ENCODE measurements at regions not wholly inside any gene's neighbourhood (a gene's known extent, or its start where the extent isn't known, plus 50 kb on each side); places are given as distances from the start of the nearest gene placed in this dataset.
"Not testable (repeated sequence)": the region's sequence is repeated elsewhere in the genome, so short reads cannot be mapped to it uniquely, and the experiment has no call there.

DNA sequence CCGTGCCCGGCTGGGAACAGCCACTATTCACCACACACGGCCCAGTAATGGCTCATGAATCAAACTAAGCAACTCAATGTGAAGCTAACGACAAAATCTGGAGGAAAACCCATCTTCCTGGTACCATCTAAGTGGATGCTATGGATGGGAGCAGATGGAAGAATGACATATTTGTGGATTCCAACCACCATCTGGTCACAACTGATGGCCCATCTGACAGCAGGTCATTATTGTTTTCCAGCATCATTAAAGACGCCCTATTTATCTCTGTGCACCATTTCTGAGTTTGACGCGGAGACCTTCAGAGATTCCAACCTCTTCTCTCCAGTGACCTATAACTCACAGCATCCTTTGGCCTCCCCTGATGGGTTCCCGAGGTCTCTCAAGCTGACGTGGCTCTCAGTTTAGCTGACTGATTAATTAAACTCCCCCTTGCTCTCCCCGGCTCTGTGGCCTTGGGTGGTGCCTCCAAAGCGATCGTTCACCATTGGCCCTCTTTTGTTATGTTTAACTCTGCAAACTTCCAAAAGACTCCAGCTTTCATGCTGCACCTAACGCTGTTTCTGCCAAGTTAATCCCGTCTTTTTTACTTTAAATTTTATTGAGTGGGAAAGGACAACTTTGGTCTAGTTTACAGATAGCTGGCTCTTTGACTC, 1514.4 kb downstream of the BRD1 start:
- peak; percentile 30 for DNase-seq

GRCh38 chr22:48310740-48311139, 1516.9 kb downstream of the BRD1 start:
- DNase-seq: no peak

DNA sequence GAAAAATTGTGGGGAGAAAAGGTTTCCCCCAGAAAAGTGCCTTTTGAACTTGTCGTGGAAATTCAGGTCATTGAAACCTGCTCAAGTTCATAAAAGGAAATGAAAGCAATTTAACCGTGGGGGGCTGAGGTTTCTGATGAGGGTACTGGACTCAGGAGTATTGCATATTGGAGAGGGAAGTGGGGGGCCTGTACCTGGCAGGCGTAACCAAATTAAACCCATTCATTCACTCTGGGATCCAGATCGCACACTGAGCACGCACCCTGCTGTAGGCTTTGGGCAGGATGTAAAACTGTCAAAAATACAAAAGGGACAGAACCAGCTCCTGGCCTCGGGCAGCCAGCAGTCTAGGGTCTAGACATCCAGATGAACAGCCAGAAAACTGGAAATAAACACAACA, 1517.4 kb downstream of the BRD1 start:
- no peak for DNase-seq

DNA sequence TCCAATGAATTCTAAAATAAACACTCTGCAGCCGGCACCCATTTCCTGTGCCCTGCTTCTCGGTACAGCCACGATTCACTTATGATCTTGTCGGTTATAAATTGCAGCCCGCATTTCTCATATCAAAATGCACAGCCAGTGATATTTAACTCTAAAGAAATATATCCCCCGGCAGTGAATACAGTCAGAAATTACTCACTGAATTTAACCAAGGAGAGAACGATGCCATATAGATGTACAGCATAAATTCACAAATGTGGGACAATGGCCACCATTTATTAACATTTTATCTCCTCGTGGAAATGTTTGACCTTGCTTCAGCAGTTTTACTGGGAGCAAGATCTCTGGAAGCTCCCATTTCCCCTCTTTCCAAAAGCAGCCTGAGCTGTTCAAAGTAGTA, 1517.8 kb downstream of the BRD1 start:
- no peak for DNase-seq

- no peak for DNase-seq
Observed at GRCh38 chr22:48309115-48309705, 1518.5 kb downstream of the BRD1 start.

DNA sequence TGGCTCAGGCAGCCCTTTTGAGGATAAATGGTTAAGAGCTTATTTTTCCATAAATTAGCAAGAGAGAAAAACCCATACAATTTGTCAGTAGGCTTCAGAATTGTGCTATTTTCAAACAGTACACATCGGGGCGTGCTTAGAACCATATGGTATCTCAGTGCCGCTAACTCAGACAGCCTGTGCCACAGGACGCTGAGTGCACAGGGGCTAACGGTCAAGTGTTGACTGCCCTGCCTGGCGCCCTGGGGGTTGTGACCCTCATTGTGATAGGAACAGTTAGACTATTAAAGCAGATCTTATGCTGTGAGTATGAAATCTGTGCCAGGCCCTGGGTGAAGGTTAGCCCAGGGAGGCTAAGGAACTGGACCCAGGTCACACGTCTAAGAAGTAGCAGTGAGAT, 1519.7 kb downstream of the BRD1 start:
- peak; percentile 46 for DNase-seq

- DNase-seq: no peak
Observed at GRCh38 chr22:48306785-48307510, 1520.7 kb downstream of the BRD1 start.

- no peak for DNase-seq
Observed at GRCh38 chr22:48306284-48306683, 1521.4 kb downstream of the BRD1 start.

DNA sequence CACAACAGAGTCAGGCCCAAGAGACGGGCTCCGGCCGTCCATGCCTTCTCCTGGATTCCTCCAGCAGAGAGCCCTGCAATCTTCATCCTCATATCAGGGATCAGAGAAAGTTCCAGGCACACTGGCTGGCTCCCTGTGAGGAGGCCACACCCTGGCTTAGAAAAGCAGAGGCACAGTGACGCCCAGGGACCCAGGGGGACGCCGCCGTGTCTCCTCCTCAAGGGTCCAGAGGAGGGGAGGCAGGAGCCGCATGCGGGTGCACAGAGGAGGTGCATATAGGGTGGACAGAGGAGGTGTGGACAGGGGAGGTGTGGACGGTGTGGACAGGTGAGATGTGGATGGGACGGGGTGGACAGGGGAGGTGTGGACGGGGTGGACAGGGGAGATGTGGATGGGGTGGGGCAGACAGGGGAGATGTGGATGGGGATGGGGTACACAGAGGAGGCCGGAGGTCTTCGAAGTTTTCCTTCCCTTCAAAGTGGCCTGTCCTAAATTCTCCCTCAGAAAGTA, 1521.9 kb downstream of the BRD1 start:
- no peak for DNase-seq

- DNase-seq: no peak
Observed at GRCh38 chr22:48303369-48303725, 1524.3 kb downstream of the BRD1 start.

- no peak for DNase-seq
Observed at GRCh38 chr22:48302657-48303368, 1524.9 kb downstream of the BRD1 start.

- no peak for DNase-seq
Observed at GRCh38 chr22:48301908-48302307, 1525.8 kb downstream of the BRD1 start.

GRCh38 chr22:48301421-48301820, 1526.3 kb downstream of the BRD1 start:
- DNase-seq: no peak

DNA sequence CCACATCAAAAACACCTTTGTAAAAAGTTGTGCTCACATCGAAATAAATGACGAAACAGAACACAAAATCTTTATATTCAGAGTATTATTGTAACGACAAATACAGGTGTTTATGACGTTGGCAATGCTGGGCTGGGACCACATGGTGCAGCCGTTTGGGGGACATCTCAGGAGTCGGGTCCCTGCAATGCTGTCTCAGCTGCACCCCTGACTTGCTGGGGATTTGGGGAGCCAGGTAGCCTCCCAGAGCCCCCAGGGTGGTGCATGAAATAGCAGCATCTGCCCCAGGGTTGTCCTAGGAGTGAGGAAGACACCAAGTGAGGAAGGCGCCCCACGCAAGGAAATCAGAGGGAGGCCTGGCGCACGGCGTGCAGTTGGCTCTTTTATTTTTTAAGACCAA, 1526.8 kb downstream of the BRD1 start:
- no peak for DNase-seq

DNA sequence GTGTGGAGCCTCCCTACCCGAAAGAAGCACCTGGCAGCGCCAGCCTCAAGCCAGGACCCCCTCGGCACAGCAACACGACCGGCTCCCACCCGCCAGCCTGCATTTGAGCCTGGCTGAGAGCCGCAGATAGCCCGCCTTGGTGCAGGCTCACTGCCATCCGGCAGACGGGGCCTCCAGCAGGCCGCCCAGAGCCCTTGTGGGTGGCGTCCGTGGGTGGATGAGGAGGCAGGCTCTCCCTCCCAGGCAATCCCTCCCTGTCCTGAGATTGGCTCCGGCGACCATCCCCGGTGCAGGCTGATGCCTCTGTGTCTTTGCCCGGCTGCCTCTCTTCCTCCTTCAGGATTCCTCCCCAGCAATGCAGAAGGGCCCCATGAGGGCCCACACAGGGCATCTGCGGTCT, 1527.9 kb downstream of the BRD1 start:
- no peak for DNase-seq

DNA sequence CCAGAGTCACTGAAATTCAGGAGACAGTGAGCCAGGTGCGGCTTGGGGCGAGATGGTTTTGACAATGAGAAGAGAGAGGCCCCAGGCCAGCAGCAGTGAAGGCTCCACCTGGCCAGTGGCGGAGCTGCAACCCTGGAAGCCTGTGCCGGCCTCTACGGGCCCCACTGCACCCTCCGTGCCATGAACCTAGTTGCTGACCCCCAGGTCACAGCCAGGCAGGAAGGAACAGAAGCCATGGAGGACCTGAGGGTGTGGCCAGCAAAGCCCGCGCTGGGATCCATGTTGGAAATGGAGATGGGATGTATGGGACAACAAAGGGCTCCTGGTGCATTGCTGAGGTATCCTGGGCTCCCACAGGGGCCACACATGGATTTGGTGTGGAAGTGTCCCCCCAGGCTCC, 1528.5 kb downstream of the BRD1 start:
- no peak for DNase-seq

GRCh38 chr22:48297296-48297695, 1530.4 kb downstream of the BRD1 start:
- DNase-seq: no peak

GRCh38 chr22:48289954-48290353, 1527.5 kb downstream of the TBC1D22A start:
- not testable (repeated sequence) for DNase-seq

- DNase-seq: no peak
Observed at GRCh38 chr22:48288376-48288940, 1526.0 kb downstream of the TBC1D22A start.

DNA sequence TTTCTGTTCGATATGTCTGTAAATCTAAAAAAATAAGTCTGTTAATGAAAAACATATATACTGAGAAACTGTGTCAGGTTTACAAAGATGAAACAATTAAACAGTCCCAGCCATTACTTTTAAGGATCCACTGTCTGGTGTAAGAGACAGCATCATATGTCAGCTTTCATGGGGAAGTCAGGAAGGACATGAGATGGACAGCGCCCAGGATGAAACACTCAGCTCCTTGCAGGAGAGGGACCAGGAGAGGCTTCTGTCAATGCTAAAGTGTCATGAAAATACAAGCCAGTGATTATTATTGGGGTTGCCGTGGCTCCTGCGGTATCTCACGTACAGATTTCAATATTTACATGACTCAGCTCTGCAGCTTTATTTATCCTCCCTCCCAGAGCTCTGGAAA, 1524.6 kb downstream of the TBC1D22A start:
- no peak for DNase-seq

DNA sequence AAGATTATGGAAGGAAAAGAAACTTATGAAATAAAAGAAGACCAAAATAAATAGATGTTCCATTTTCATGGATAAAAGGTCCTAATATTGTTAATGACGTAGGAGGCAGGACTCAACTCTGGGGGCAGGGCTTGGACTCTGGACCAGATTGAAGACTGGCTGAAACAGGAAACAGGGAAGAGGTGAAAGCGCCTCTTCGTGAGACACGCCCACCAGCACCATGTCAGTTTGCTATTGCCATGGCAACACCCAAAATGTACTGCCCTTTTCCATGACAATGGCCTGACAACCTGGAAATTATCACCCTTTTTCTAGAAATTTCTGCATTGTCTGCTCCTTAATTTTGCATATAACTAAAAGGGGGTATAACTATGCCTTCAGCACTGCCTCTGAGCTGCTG, 1522.2 kb downstream of the TBC1D22A start:
- no peak for DNase-seq

DNA sequence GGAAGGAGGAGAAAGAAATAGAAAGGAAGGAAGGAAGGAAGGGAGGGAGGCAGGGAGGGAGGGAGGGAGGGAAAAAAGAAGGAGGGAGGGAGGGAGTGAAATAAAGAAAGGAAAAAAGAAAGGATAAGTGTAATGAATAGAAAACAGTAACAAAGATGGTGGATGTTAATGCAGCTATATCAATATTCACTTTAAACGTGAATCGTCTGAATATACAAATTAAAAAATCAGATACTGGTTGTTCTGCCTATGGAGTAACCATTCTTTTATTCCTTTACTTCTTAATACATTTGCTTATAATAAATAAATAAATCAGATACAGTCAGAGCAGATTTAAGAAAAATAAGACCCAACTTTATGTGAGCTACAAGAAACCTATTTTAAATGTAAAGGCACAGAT, 1520.4 kb downstream of the TBC1D22A start:
- DNase-seq: no peak

DNA sequence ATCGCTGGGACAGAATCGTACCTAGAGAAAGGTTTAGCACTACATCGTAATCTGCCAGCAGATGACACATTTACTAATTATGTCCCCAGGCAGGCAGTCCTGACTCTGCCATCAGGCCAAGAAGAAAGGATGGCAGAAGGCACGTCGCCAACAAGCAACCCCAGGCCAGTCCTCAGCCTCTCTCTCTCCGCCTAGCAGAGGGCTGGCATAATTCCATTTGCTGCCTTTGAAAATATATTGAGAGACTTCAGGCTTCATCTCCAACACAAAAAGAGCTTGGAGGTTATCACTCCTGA, 1517.0 kb downstream of the TBC1D22A start:
- peak; percentile 60 for DNase-seq
